ENCODE measurements at regions not wholly inside any gene's neighbourhood (a gene's known extent, or its start where the extent isn't known, plus 50 kb on each side); places are given as distances from the start of the nearest gene placed in this dataset.
"Not testable (repeated sequence)": the region's sequence is repeated elsewhere in the genome, so short reads cannot be mapped to it uniquely, and the experiment has no call there.

GRCh38 chr9:41839786-41840185, 289.4 kb downstream of the CNTNAP3B start:
- DNase-seq (ENCODE audit: low read depth); H3K4me3 ChIP-seq (ENCODE audit: low read length): not testable (repeated sequence)

GRCh38 chr9:41838953-41839352, 290.3 kb downstream of the CNTNAP3B start:
- not testable (repeated sequence) for H3K4me3 ChIP-seq (ENCODE audit: low read length); DNase-seq (ENCODE audit: low read depth)

GRCh38 chr9:41838562-41838851, 290.7 kb downstream of the CNTNAP3B start:
- DNase-seq (ENCODE audit: low read depth), result not testable (repeated sequence)

GRCh38 chr9:41837684-41838561, 291.3 kb downstream of the CNTNAP3B start:
- not testable (repeated sequence) for H3K4me3 ChIP-seq (ENCODE audit: low read length); DNase-seq (ENCODE audit: low read depth)

More at GRCh38 chr9:41838562-41838851, 290.7 kb downstream of the CNTNAP3B start:
- H3K4me3 ChIP-seq (ENCODE audit: low read length), result not testable (repeated sequence)

GRCh38 chr9:41833108-41833507, 296.1 kb downstream of the CNTNAP3B start:
- H3K4me3 ChIP-seq (ENCODE audit: low read length); DNase-seq (ENCODE audit: low read depth): not testable (repeated sequence)

DNA sequence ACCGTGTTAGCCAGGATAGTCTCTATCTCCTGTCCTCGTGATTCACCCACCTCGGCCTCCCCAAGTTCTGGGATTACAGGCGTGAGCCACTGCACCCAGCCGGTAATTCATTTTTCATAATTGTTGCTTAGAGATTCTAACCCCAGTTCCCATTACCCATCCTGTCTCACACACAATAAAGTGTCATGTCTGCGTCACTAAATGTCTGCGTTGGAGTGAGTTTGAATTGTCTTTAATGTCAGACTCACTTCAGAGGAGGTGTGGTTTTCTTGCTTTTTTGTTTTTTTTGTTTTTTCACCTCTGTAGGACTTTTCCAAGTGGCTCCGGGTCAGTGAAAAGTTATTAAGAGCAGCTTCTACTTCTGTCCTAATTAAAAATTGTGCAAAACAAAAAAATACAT, 304.5 kb downstream of the CNTNAP3B start:
- not testable (repeated sequence) for DNase-seq (ENCODE audit: low read depth); H3K4me3 ChIP-seq (ENCODE audit: low read length)

GRCh38 chr9:41802706-41803105, 326.5 kb downstream of the CNTNAP3B start:
- H3K4me3 ChIP-seq (ENCODE audit: low read length); DNase-seq (ENCODE audit: low read depth): not testable (repeated sequence)

- H3K4me3 ChIP-seq (ENCODE audit: low read length); DNase-seq (ENCODE audit: low read depth): not testable (repeated sequence)
Measured at GRCh38 chr9:41798684-41799083, 330.5 kb downstream of the CNTNAP3B start.

DNA sequence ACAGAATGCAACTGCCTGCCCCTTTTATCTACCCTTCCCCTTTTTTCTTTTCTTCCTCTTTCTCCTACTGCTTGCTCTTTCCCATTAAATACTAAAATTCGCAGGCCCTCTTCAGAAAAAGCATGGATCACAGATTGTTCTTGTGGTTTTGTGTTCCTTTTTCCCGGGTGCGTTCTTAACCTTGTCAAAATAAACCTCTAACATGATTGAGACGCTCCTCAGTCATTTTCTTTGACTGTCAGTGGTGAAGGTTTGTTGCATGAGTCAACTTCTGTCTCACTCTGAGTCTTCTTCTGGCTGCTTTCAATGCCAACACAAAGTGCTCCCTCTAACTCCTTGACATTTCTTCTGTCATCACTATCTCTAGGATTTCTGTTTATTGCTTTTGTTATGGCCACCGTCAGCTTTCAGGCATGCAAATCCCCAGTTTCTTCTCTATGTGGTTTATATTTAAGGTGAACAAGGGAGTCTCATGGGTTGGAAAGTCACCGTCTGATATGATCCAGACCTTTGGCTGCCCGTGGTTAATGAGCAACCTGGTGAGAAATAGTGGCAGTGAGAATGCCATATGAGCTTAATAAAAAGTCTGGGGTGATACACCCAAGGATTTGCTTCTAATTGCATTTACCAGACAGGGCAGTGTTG, 338.4 kb downstream of the CNTNAP3B start:
- not testable (repeated sequence) for DNase-seq (ENCODE audit: low read depth); H3K4me3 ChIP-seq (ENCODE audit: low read length)

DNA sequence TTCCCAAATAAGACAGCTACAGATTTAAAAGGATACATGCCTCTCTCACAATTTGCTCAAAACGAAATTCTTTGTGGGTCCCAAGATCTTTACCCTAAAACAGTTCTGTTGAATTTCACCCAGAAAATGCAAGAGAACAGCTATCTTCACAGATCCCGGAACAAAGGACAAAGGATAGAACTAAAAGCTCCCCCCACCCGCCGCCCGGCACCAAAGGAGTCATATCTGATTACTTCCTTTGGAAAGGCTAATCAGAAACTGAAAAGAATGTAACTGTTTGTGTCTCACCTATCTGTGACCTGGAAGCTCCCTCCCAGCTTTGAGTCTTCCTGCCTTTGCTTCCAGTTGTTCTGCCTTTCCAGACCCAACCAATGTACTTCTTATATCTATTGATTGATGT, 339.2 kb downstream of the CNTNAP3B start:
- H3K4me3 ChIP-seq (ENCODE audit: low read length), result not testable (repeated sequence)

GRCh38 chr9:41789387-41789786, 339.8 kb downstream of the CNTNAP3B start:
- DNase-seq (ENCODE audit: low read depth); H3K4me3 ChIP-seq (ENCODE audit: low read length): not testable (repeated sequence)

More for the DNA sequence above, 339.2 kb downstream of the CNTNAP3B start:
- DNase-seq (ENCODE audit: low read depth), result not testable (repeated sequence)

GRCh38 chr9:41787951-41788350, 341.3 kb downstream of the CNTNAP3B start:
- H3K4me3 ChIP-seq (ENCODE audit: low read length); DNase-seq (ENCODE audit: low read depth): not testable (repeated sequence)

- not testable (repeated sequence) for H3K4me3 ChIP-seq (ENCODE audit: low read length); DNase-seq (ENCODE audit: low read depth)
Measured at GRCh38 chr9:41787270-41787669, 342.0 kb downstream of the CNTNAP3B start.

DNA sequence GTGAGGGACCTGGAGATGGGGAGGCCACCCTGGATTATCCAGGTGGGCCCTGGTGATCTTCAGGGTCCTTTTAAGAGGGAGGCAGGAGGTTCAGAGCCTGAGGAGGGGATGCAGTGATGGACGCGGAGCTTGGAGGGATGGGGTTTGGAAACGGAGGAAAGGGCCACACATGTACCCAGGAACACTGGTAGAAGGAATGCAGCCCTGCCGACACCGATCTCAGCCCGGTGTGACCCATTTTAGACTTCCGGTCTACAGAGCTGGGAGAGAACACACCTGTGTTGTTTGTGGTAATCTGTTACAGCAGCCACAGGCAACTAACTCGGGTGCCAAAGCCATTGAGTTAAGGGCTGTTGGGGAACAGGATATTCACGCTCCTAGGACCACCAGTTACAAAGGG, 345.2 kb downstream of the CNTNAP3B start:
- DNase-seq (ENCODE audit: low read depth); H3K4me3 ChIP-seq (ENCODE audit: low read length): not testable (repeated sequence)

GRCh38 chr9:41783070-41783810, 346.0 kb downstream of the CNTNAP3B start:
- not testable (repeated sequence) for H3K4me3 ChIP-seq (ENCODE audit: low read length); DNase-seq (ENCODE audit: low read depth)

- not testable (repeated sequence) for H3K4me3 ChIP-seq (ENCODE audit: low read length); DNase-seq (ENCODE audit: low read depth)
Measured at GRCh38 chr9:41781899-41782298, 347.3 kb downstream of the CNTNAP3B start.

- DNase-seq (ENCODE audit: low read depth); H3K4me3 ChIP-seq (ENCODE audit: low read length): not testable (repeated sequence)
Measured at GRCh38 chr9:41779897-41780406, 349.3 kb downstream of the CNTNAP3B start.

DNA sequence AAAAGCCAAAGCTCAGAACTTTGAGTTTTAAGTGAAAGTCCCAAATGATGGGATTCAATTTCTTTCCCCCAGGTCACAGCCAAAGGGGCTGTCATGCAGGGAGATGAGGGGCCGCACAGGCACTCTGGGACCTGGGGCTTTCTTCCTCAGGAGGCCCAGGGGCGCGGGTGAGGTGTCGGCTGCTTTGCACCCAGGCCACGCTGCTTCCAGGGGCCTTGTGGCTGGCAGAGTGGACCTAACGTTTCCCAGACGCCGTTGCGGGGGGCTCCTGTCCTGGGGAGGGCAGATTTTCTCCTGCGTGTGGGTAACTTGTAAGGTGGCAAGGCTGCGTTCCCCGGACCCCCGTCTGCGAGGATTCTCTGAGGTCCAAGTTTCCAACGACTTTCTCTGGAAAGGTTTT, 350.0 kb downstream of the CNTNAP3B start:
- not testable (repeated sequence) for DNase-seq (ENCODE audit: low read depth); H3K4me3 ChIP-seq (ENCODE audit: low read length)

- not testable (repeated sequence) for DNase-seq (ENCODE audit: low read depth); H3K4me3 ChIP-seq (ENCODE audit: low read length)
Measured at GRCh38 chr9:41778535-41779071, 350.6 kb downstream of the CNTNAP3B start.

DNA sequence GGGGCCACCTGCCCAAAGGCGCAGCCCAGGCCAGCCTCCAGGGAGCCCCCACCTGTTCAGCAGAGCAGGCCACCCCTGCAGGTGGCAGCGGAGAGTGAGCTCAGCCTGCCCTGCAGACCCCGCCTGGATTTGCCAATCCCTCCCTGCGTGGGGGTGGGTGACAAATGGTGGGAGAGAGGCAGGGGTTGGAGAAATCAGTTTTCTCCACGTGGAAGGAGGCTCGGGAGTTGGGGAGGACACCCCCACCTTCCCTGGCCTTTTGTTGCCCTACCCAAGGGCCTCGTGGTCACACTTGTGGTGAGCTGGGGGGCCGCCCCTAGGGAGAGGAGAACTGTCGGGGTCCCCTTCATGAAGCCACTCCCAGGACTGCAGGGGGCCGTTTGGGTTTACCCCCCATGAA, 351.7 kb downstream of the CNTNAP3B start:
- H3K4me3 ChIP-seq (ENCODE audit: low read length); DNase-seq (ENCODE audit: low read depth): not testable (repeated sequence)
